GM23338 (cell line): ENCODE measurements at regions not wholly inside any gene's neighbourhood (a gene's known extent, or its start where the extent isn't known, plus 50 kb on each side); places are given as distances from the start of the nearest gene placed in this dataset.

Source experiments
- ATAC-seq: fragments of 200-7000 bp; cut with Tn5 transposase; 3 replicates; pipeline ENCODE4 v1.9.1; 2020
- DNase-seq: peaks from one replicate; pipeline ENCODE4 v3.0.0-alpha.2; 2015; ENCODE audit warnings: low spot score
- H2AFZ ChIP-seq: fragments of 200-600 bp; sonication (generic); 2 replicates; pipeline ENCODE4 v1.8.0; 2016; ENCODE audit warnings: antibody characterized with exemption, mild to moderate bottlenecking, moderate library complexity
- H3F3A ChIP-seq: fragments of 200-600 bp; sonication (generic); replicated peaks from 2 replicates; pipeline ENCODE4 v1.8.0; 2017; ENCODE audit warnings: antibody characterized with exemption, mixed run types, low read depth
- H3K27ac ChIP-seq: fragments of 200-600 bp; sonication (generic); 2 replicates; pipeline ENCODE4 v1.6.1; 2016; ENCODE audit warnings: low read depth
- H3K27me3 ChIP-seq: fragments of 200-600 bp; sonication (generic); 2 replicates; pipeline ENCODE4 v1.8.0; 2016; ENCODE audit warnings: mild to moderate bottlenecking, mixed run types, moderate library complexity; ENCODE audit not compliant: insufficient read depth
- H3K36me3 ChIP-seq: fragments of 200-600 bp; sonication (generic); 2 replicates; pipeline ENCODE4 v1.8.0; 2016; ENCODE audit warnings: mild to moderate bottlenecking; ENCODE audit not compliant: insufficient read depth
- H3K4me1 ChIP-seq: fragments of 200-600 bp; sonication (generic); 2 replicates; pipeline ENCODE4 v1.8.0; 2016; ENCODE audit warnings: mild to moderate bottlenecking, moderate library complexity; ENCODE audit not compliant: insufficient read depth
- H3K4me2 ChIP-seq: fragments of 200-600 bp; sonication (generic); 2 replicates; pipeline ENCODE4 v1.7.1; 2017; ENCODE audit warnings: mixed run types
- H3K4me3 ChIP-seq: fragments of 200-600 bp; sonication (generic); 2 replicates; pipeline ENCODE4 v1.6.1; 2016; ENCODE audit warnings: mixed run types
- H3K79me2 ChIP-seq: fragments of 200-600 bp; sonication (generic); replicated peaks from 2 replicates; pipeline ENCODE4 v1.8.0; 2017; ENCODE audit warnings: mild to moderate bottlenecking; ENCODE audit not compliant: insufficient read depth
- H3K9me2 ChIP-seq: fragments of 200-600 bp; sonication (generic); 2 replicates; pipeline ENCODE4 v1.8.0; 2017; ENCODE audit not compliant: insufficient read depth
- H4K20me1 ChIP-seq: fragments of 200-600 bp; sonication (generic); replicated peaks from 2 replicates; pipeline ENCODE4 v1.8.0; 2017; ENCODE audit warnings: mild to moderate bottlenecking; ENCODE audit not compliant: insufficient read depth
- H3K27ac Mint-ChIP-seq: 2 replicates; pipeline ENCODE4 v1.8.0; 2020; ENCODE audit warnings: inconsistent platforms, mild to moderate bottlenecking, moderate library complexity, mixed read lengths
- H3K27me3 Mint-ChIP-seq: 3 replicates; pipeline ENCODE4 v1.8.0; 2022; ENCODE audit warnings: low read depth, mild to moderate bottlenecking, moderate library complexity, mixed read lengths, inconsistent platforms; ENCODE audit not compliant: insufficient read depth, poor library complexity
- H3K36me3 Mint-ChIP-seq: 3 replicates; pipeline ENCODE4 v1.8.0; 2021; ENCODE audit warnings: low read depth, mild to moderate bottlenecking, inconsistent platforms, moderate library complexity, mixed read lengths
- H3K4me1 Mint-ChIP-seq: 3 replicates; pipeline ENCODE4 v1.8.0; 2020; ENCODE audit warnings: mild to moderate bottlenecking, inconsistent platforms, mixed read lengths
- H3K4me3 Mint-ChIP-seq: 3 replicates; pipeline ENCODE4 v1.8.0; 2021; ENCODE audit warnings: moderate library complexity, mild to moderate bottlenecking, inconsistent platforms, mixed read lengths
- H3K9me3 Mint-ChIP-seq: 3 replicates; pipeline ENCODE4 v1.8.0; 2020; ENCODE audit warnings: moderate library complexity, mild to moderate bottlenecking, inconsistent platforms, mixed read lengths
- CREB1 ChIP-seq: fragments of 250-450 bp; sonication (Bioruptor Pico); IDR thresholded peaks from 2 replicates; pipeline ENCODE4 v1.5.0; 2020; ENCODE audit warnings: low read depth, mild to moderate bottlenecking, moderate library complexity
- CTCF ChIP-seq, 2 experiments: fragments of 200-600 bp in 1 of 2; sonication (generic) in 1 of 2; conservative IDR thresholded peaks; 2 replicates each; pipeline versions ENCODE4 v1.5.1 to v1.6.1; 2016 to 2017; ENCODE audit warnings: antibody characterized with exemption in 2 of 2, low read depth in 2 of 2, mild to moderate bottlenecking in 2 of 2, moderate library complexity in 1 of 2
- ETS1 ChIP-seq: IDR thresholded peaks from 2 replicates; pipeline ENCODE4 v1.6.1; 2016; ENCODE audit warnings: antibody characterized with exemption
- EZH2 ChIP-seq: fragments of 200-600 bp; sonication (generic); IDR thresholded peaks from one replicate; pipeline ENCODE4 v1.8.0; 2017; ENCODE audit warnings: antibody characterized with exemption, mild to moderate bottlenecking, low read depth; ENCODE audit not compliant: unreplicated experiment
- EZH2phosphoT487 ChIP-seq: fragments of 200-600 bp; sonication (generic); IDR thresholded peaks from one replicate; pipeline ENCODE4 v1.8.1; 2018; ENCODE audit warnings: antibody characterized with exemption; ENCODE audit not compliant: unreplicated experiment
- JUNB ChIP-seq: IDR thresholded peaks from one replicate; pipeline ENCODE4 v1.6.1; 2016; ENCODE audit warnings: antibody characterized with exemption; ENCODE audit not compliant: unreplicated experiment
- POLR2AphosphoS5 ChIP-seq: IDR thresholded peaks from 2 replicates; pipeline ENCODE4 v1.6.1; 2016; ENCODE audit warnings: antibody characterized with exemption, low read depth
- REST ChIP-seq: IDR thresholded peaks from one replicate; pipeline ENCODE4 v1.6.1; 2018; ENCODE audit warnings: antibody characterized with exemption; ENCODE audit not compliant: unreplicated experiment
- STAT1 ChIP-seq: IDR thresholded peaks from one replicate; pipeline ENCODE4 v1.6.1; 2016; ENCODE audit warnings: antibody characterized with exemption; ENCODE audit not compliant: unreplicated experiment
- ZNF114 ChIP-seq: fragments of 250-450 bp; sonication (Bioruptor Pico); IDR thresholded peaks from 2 replicates; pipeline ENCODE4 v1.5.0; 2020; ENCODE audit warnings: mild to moderate bottlenecking, moderate library complexity

GRCh38 chr5:42021923-42022322, 96.8 kb downstream of the FBXO4 start (continued):
- TF ChIP-seq POLR2AphosphoS5 (no peak), CREB1 (no peak), EZH2 (no peak), EZH2phosphoT487 (no peak), CTCF (conservative IDR thresholded peaks at IDR 0.05; ENCODE audit: low read depth in 2 of 2) (no peak), ETS1 (no peak), REST (no peak), STAT1 (no peak)

- H3K9me3 Mint-ChIP-seq, result peaks cover 29% of the 10 kb centered on the region
- TF ChIP-seq EZH2, result no peak
- TF ChIP-seq STAT1, result no peak
- no peak for TF ChIP-seq ZNF114 (CRISPR knock-in tag)
- TF ChIP-seq CTCF (conservative IDR thresholded peaks at IDR 0.05; ENCODE audit: low read depth in 2 of 2), result no peak
- no peak for TF ChIP-seq JUNB
These were observed 97.4 kb downstream of the FBXO4 start for GRCh38 chr5:42022383-42022972.

More at GRCh38 chr5:42022383-42022972, 97.4 kb downstream of the FBXO4 start:
- ATAC-seq (no peak), DNase-seq (no peak)
- no peaks in the 10 kb centered on the region; the same call in 2 of the 3 replicates for H3K36me3 Mint-ChIP-seq
- no peak overlapping the region for H3K4me3 Mint-ChIP-seq
- no peaks in the 10 kb centered on the region for H3K4me1 ChIP-seq
- H3F3A ChIP-seq, result no peaks in the 10 kb centered on the region
- no peak overlapping the region for H3K27ac Mint-ChIP-seq
- no peaks in the 10 kb centered on the region for H3K9me2 ChIP-seq
- H3K4me1 Mint-ChIP-seq, result peaks cover 4% of the 10 kb centered on the region; the same call in 2 of the 3 replicates
- H3K36me3 ChIP-seq, result no peaks in the 10 kb centered on the region
- H3K27ac ChIP-seq, result no peak overlapping the region
- no peak overlapping the region for H3K4me2 ChIP-seq
- no peak overlapping the region for H3K4me3 ChIP-seq
- no peak overlapping the region for H2AFZ ChIP-seq
- no peaks in the 10 kb centered on the region for H3K27me3 ChIP-seq
- no peaks in the 10 kb centered on the region for H4K20me1 ChIP-seq
- no peaks in the 10 kb centered on the region for H3K79me2 ChIP-seq
- no peaks in the 10 kb centered on the region for H3K27me3 Mint-ChIP-seq
